HG03558 (cell line): ENCODE measurements at regions not wholly inside any gene's neighbourhood (a gene's known extent, or its start where the extent isn't known, plus 50 kb on each side); places are given as distances from the start of the nearest gene placed in this dataset.

Experiments used
- ATAC-seq: cut with Tn5 transposase; IDR thresholded peaks from one replicate; pipeline ENCODE4 v1.9.1; 2021; ENCODE audit warnings: moderate number of reproducible peaks; ENCODE audit not compliant: unreplicated experiment; ENCODE audit errors: extremely low read depth

DNA sequence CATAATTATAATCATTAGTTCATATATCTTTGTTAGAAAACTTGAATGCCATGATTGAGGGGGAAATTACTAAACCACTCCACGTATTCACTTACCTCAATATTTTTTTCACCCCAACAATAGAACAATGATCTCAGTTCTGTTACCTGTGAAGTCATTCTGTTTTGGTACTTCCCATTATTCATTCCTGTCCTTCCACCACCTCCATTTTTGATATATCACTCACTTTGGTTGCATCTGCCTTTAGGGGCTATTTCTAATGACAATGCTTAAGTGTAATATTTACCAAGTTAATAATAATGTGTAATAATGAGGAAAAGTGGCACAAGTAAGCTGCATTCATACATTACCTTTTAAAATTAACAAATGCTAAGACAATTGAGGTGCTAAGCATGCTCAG, 218.4 kb downstream of the SPATA31D1 start:
- no peak for ATAC-seq

DNA sequence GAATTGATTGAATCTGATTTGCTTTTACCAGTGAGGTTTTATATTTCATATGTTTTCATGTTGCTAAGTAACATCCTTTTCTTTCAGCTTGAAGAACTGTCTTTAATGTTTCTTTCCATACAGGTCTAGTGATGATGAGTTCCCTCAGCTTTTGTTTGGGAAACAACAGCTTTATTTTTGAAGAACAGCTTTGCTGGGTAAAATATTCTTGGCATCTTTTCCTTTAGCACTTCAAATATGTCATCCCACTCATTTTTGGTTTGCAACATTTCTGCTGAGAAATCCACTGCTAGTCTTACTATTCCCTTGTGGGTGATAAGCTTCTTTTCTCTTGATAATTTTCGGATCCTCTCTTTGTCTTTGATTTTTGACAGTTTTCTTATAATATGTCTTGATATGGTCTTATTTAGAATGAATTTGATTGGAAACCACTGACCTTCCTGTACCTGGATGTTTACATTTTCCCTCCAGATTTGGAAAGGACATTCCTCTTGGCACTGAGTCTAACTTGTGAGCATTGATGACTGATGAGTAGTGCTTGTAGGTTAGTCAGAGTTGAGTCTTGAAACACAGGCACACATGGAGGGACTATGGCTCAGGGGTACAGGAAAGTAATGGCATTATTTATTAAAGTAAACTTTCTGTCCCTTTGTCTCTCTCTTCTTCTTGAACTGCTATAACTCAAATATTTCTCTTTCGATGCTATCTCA, 220.3 kb downstream of the SPATA31D1 start:
- no peak for ATAC-seq

DNA sequence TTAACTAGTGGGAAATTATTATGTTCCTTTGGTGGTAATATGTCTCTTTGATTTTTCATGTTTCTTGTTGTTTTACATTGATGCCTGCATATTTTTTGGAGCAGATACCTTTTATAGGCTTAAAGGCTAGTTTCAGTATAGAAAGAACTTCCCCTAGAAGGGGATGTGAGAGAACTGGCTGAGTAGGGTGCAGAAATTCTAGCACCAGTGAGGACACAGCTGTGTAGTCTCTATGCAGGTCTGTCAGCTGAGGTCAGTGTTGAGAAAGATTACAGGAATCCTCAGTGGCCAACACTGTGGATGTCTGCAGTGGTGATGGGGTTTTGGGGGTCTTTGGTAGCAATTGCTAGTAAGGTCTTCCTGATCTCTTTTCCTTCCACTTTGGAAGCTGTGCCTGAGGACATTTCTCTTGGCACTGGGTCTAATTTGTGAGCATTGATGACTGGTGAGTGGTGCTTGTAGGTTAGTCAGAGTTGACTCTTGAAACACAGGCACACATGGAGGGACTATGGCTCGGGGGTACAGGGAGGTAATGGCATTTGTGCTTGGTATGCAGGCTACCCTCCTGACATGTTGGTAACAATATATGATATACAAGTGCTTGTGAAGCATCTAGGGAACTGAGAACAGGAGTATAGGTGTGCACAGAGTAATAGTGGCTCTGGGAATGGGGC, 221.4 kb downstream of the SPATA31D1 start:
- ATAC-seq = no peak

DNA sequence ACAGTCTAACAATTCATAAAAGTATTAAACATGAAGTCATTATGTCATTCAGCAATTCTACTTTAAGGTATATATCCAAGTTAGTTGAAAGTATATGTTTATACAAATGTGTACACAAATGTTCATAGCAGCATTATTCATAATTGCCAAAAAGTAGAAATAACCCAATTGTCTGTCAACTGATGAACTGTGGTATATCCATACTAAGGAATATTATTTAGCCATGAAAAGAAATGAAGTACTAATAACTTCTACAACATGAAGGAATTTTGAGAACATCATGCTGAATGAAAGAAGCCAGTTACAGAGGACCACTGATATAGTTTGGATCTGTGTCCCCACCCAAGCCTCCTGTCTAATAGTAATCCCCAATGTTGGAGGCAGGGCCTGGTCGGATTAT, 224.3 kb downstream of the SPATA31D1 start:
- no peak for ATAC-seq

DNA sequence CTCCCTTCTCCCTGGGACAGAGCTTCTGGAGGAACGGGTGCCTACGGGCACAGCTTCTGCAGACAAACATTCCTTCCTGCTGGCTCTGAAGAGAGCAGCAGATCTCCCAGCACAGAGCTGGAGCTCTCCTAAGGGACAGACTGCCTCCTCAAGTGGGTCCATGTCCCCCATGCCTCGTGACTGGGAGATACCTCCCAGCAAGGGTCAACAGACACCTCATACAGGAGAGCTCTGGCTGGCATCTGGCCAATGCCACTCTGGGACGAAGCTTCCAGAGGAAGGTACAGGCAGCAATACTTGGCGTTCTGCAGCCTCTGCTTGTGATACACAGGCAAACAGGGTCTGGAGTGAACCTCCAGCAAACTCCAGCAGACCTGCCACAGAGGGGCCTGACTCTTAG, 227.9 kb downstream of the SPATA31D1 start:
- no peak for ATAC-seq

DNA sequence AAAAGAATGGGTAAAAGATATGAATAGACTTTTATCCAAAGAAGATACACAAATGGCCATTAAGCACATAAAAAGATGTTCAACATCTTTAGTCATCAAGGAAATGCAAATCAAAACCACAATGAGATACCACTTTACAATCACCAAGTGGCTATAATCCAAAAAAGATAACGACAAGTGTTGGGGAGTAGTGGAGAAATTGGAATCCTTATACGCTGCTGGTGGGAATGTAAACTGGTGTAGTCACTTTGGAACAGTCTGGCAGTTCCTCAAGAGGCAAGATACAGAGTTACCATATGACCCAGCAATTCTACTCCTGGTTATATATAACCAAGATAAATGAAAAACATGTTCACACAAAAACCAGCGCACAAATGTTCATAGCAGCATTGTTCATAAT, 234.9 kb downstream of the SPATA31D1 start:
- no peak for ATAC-seq

DNA sequence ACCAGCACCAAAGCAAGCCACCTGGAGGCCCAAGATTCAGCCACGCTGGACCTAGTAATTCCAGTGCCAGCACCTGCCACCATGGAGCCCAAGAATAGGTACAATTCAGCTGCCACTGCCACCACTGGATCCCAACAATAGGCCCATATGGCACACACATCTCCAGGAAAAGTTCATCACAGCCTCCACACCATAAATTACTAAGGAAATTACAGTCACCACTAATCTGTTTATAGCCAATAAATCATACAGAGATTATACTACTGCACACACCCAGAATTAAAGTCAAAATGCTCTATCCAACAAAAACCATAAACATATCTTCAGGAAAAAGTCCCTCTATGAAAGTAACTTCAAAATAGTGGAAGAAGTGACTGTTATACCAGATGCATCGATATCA, 242.8 kb downstream of the SPATA31D1 start:
- ATAC-seq = no peak

DNA sequence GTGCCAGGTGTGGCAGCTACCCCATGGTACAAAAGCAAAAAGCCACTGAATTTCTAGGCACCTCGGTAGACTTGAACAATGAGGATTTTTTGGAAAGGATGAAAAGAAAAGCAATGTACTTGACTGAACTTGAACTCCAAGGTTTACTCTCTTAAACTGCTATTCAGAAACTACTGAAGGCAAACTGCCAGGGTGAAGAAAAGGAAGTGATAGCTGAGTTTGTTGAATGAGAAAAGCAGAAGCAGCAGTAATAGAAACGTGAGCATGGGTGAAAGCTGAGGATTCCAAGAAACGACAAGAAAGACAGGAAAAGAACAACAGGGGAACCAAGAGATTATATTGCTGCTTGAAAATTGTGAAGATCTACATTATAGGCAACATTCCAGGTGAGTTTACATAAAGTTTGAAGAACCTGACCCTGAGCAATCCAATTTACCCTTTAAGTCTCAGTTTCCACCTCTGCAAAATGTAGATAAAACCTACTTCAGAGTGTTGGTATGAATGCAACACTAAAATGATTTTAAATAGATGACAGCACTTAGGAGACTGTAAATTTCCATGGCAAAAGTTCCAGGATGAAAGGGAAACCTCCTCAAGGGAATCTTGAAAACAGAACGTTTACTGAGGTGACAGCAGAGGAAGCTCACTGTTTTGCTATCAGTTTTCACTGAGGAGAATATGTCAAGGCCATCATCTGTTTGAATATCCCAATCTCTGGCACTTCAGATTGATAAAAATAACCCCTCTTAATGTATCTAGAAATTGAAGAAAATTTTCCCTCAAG, 245.8 kb downstream of the SPATA31D1 start:
- no peak for ATAC-seq

DNA sequence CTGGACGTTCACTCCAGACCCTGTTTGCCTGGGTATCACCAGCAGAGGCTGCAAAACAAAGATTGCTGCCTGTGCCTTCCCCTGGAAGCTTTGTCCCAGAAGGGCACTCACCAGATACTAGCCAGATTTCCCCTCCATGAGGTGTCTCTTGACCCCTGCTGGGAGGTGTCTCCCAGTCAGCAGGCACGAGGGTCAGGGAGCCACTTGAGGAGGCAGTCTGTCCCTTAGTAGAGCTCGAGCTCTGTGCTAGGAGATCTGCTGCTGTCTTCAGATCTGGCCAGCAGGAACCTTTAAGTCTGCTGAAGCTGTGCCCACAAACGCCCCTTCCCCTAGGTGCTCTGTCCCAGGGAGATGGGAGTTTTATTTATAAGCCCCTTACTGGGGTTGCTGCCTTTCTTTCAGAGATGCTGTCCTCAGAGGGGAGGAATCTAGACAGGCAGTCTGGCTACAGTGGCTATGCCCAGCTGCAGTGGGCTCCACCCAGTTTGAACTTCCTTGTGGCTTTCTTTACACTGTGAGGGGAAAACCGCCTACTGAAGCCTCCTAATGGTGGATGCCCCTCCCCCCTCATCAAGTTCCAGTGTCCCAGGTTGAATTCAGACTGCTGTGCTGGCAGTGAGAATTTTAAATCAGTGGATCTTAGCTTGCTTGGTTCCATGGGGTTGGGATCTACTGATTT, 253.9 kb downstream of the SPATA31D1 start:
- no peak for ATAC-seq

DNA sequence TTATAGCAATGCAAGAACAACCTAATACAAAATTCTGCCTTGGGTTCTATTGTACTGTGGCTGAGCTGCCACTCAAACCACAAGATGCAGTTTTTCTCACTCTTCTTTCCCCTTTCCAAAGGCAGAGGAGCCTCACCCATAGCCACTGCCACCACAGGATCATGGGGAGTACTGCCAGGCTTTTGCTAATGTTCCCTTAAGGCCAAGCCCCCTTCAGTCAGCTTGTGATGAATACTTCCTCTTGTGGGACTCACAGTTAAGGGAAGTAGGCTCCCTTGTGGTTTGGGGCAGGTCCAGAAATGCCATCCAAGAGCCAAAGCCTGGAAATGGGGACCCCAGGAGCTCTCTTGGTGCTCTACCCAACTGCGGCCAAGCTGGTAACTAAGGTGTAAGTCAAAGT, 258.7 kb downstream of the SPATA31D1 start:
- no peak for ATAC-seq

DNA sequence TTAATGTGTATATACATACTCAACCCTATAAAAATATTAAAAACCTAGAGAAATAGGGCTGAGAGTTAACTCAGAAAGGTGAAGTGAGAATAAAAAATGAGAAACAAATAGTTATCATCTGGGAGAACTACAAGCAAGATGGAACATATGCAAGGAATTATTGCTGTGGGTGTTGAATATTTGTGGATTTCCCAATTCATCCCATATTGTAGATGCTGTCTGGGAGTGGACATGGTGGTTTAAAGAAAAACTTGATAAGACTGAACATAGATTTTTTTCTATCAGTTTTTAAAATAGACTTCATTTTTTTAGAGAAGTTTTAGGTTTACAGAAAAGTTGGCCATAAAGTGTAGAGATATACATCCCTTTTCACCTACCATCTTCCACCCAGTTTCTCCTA, 263.5 kb downstream of the SPATA31D1 start:
- no peak for ATAC-seq

DNA sequence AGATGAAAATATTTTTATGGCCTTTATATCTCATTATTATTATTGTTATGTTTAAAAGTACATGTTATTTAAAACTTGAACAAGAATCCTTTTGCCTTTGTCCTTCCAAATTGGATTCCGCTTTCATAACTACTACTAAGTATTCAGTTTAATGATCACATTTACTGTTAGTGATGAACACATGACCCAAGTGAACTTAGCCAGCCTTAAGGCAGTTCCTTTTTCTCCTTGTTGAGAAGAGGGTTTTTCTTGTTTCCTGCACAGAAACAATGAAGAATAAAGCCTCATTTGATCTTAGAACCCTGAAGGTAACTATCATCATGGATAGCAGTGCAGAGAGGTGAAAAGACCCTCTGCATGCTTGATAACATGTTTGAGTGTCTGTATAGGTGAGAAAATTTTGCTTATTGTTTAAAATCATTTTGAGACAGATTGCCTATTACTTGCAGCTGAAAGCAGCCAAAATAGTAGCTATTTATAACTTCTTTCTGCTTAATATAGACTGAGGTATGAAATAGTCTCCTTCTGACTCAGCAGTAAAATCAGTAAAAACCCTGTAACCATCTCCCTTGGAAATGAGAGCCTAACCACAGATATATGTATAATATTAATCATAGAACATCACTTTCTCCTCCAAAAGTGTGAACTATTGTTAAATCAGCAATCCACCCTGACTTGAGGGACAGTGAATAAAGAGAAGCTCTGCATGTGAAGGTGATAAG, 266.2 kb downstream of the SPATA31D1 start:
- ATAC-seq = no peak

DNA sequence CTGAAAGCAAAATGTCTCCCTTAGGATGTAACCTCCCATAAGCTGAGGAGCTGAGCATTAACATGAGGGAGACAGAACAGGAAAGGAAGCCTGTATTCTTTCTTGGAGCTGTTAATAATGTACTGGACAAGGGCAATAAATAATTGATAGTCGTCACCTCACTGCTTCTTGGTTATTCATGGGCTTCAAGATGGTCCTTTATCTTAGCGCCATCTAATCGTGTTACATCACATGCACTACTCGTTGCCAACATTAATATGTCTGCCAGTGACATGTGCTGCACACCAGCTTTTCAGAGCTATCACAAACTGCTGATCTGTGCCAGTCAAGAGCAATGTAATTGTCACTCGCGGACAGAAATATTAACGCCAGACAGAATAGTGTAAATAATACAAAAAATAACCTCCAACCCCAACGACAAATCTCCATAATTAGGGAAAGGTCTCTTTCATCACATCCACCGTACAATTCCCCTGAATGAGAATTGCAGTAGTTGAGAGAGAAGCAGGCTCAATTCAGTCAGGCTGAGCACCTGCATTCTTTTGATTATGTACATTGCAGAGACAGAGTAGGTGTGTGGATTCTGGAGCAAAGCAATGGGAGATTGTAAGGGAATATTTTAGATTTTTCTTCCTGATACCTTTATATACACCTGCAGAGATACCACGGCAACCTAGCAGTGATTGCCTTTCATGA, 267.1 kb downstream of the SPATA31D1 start:
- no peak for ATAC-seq

DNA sequence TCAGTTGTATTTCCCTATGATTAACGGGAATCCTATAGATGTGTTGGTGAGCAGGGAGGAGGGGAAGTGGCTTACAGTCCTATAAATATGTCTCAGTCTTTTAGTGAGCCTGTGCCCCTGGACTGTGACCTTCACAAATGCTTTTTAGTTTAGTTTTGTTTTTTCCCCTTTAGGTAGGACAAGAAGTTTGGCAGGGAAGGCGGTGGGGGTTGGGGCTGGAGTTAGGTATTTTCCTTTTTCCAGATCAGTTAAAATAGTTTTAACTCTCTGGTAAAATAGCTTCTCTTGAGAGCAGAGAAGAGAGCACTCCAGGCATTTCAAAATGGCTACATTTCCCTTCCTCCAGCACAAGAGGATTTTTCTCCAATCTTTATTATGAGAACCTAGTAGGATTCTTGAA, 272.1 kb downstream of the SPATA31D1 start:
- no peak for ATAC-seq

DNA sequence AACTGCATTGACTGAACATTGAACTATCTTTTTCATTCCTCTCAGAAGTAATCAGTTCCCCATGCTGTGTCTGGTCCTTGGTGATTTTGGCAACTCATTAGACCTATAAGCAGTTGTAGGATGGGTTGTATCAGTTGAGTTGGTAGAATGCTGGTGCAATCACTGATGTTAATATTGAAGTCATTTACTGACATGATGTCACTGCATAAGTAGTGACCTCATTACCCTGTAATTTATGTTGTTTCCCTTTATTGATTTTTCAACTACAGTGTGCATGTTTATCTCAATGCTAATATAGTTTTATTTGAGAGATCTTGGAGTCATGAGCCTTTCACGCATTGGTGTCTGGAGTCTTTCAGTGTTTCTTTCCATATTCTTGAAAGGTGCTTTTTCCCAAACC, 275.0 kb downstream of the SPATA31D1 start:
- no peak for ATAC-seq

DNA sequence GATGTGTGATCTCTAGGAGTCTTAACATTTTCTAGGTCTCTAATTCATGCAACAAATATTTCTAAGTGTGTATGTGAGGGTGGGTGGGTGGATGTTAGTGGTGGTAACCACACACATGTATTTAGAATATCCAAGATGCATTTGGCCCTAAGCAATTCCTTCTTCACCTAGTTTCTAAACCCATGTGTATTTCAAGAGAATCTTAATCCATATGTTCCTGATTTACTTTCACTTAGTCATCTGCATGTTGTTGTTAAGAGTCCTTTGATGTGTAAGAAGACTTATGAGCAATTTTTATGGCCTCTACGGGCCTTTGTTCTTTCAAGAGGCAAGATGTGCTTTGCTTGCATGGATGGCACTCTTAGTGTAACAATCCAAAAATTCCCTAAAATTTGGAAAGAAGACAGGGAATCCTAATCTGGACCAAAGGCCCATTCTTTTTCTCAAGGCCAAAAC, 282.6 kb downstream of the SPATA31D1 start:
- ATAC-seq = no peak

DNA sequence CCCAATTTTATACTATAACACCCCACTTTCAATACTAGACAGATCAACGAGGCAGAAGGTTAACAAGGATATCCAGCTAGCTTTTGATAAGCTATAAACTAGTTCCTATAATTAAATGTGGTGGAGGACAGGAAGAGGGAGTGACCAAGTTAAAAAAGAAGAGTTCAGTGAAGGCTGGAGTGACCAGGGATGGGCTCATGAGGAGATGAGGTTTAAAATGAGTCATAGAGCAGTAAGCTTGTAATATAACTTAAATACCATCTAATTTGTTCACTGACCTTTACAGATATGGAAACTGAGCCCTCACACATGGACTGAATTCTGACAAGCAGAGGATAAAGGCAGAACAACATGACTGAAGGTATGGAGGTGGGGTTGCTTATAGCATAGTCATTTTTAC, 284.5 kb downstream of the SPATA31D1 start:
- no peak for ATAC-seq

DNA sequence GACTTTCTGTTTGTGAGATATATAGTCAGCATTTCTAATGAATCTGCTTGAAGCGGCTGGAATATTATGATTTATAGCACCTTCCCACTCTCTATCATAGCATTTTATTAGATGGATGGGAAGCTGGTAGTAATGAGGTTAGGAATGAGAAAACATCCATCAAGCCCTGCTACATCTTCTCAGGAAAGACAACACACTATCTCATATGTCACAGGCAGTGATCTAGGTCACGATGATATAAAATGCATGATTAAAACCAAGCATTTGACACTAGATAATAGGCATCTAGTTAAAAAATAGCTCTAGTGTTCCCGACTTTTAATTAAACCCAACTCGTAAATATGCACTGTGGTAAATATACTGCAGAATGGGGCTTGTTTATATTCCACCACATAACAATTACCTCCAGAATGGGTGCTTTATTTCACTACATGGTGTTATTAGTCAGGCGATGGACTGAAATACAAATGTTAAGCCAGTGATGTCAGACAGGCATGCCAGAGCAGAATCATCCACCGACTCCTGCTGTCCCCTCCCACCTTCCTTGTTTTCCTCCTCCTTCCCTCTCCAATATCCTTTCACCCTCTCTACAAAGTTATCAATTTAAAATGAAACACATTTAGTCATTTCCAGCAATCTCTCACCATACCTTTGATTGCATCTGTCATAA, 286.8 kb downstream of the SPATA31D1 start:
- ATAC-seq = no peak

DNA sequence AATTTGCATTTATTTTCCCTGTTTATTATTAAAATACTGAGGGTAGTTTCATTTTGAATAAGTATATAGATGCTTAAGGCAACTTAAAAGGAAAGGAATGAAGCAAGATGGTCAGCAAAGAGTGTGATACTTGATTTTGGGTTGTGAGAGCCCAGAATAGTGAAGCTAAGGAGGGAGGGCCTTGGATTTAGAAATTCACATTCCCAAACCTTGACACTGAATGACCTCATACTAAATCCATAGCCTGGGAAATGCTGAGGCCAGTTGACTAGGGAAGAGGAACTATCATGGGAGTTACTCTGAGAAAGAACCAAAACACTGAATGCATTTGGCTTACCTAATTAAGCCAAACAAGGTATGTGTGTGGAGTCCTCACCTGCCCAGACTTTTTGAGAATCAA, 292.5 kb downstream of the SPATA31D1 start:
- ATAC-seq = no peak
